ENCODE measurements at regions not wholly inside any gene's neighbourhood (a gene's known extent, or its start where the extent isn't known, plus 50 kb on each side); places are given as distances from the start of the nearest gene placed in this dataset.

DNA sequence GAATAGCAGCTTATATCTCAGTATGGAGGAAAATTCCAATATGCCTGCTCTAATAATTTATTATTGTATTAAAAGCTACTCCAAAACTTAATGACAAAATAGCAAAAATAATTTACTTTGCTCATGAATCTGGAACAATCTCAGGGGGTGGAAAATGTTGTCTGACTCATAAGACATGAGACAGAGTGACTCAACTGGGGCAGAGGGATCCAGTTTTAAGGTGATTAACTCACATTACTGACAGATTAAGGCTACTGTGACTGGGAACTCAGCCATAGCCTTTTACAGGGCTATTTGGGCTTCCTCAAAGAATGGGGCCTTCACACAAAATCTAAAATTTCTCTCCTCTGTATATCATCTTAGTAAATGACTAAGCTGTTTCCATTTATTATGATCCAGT is 1172.9 kb downstream of the CDH12 start:
- TF ChIP-seq, protein P1, sequence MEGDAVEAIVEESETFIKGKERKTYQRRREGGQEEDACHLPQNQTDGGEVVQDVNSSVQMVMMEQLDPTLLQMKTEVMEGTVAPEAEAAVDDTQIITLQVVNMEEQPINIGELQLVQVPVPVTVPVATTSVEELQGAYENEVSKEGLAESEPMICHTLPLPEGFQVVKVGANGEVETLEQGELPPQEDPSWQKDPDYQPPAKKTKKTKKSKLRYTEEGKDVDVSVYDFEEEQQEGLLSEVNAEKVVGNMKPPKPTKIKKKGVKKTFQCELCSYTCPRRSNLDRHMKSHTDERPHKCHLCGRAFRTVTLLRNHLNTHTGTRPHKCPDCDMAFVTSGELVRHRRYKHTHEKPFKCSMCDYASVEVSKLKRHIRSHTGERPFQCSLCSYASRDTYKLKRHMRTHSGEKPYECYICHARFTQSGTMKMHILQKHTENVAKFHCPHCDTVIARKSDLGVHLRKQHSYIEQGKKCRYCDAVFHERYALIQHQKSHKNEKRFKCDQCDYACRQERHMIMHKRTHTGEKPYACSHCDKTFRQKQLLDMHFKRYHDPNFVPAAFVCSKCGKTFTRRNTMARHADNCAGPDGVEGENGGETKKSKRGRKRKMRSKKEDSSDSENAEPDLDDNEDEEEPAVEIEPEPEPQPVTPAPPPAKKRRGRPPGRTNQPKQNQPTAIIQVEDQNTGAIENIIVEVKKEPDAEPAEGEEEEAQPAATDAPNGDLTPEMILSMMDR (IDR thresholded peaks at IDR 0.05; ENCODE audit: extremely low read depth in 1 of 2, insufficient read depth in 1 of 2, low read depth in 1 of 2, low read length in 2 of 2): no peak
- TF ChIP-seq EZH2 (IDR thresholded peaks at IDR 0.05; ENCODE audit: borderline replicate concordance, low read depth, low read length, severe bottlenecking) (no peak), MAX (IDR thresholded peaks at IDR 0.05; ENCODE audit: insufficient read depth, insufficient read length) (no peak), POLR2AphosphoS5 (IDR thresholded peaks at IDR 0.05; ENCODE audit: insufficient read depth, low read depth, low read length) (peak; percentile 25), FOS (IDR thresholded peaks at IDR 0.05; ENCODE audit: borderline replicate concordance, insufficient read depth, low read length) (peak; percentile 95), POLR2A (IDR thresholded peaks at IDR 0.05; ENCODE audit: low read depth, low read length) (no peak), MYC (IDR thresholded peaks at IDR 0.05; ENCODE audit: low read depth, low read length) (no peak), JUN (IDR thresholded peaks at IDR 0.05; ENCODE audit: borderline replicate concordance, insufficient read depth, insufficient read length, low read depth) (peak; percentile 67), GATA2 (IDR thresholded peaks at IDR 0.05; ENCODE audit: insufficient read depth, insufficient read length, low read depth, low read length) (peak; percentile 46)
- no peaks in the 10 kb centered on the region for H4K20me1 ChIP-seq (replicated peaks; ENCODE audit: control insufficient read depth, extremely low read depth, insufficient read depth, low read length)
- H3K9ac ChIP-seq (replicated peaks; ENCODE audit: extremely low read depth, insufficient read depth, low read length): no peak overlapping the region
- intact Hi-C loops (cut with micrococcal nuclease) (no loop called here), dilution Hi-C loops (cut with MboI; ENCODE audit: extremely low pct_ligation_motif_present, low sequenced_read_pairs) (no loop called here)
- BruUV-seq (replicated peaks): no TSS peak
- H3K4me1 ChIP-seq (ENCODE audit: control insufficient read depth, extremely low read depth, insufficient read depth, low read length): peaks cover 31% of the 10 kb centered on the region
- no peaks in the 10 kb centered on the region for H3K36me3 ChIP-seq (ENCODE audit: control insufficient read depth in 2 of 2, extremely low read depth in 1 of 2, insufficient read depth in 2 of 2, low read length in 2 of 2)
- no peaks in the 10 kb centered on the region for H3K79me2 ChIP-seq (ENCODE audit: control insufficient read depth, insufficient read depth, low read length)
- H3K27ac ChIP-seq (ENCODE audit: insufficient read depth, low read depth, low read length): no peak overlapping the region
- POLR2A ChIA-PET: no interaction called here
- no peak overlapping the region for H2AFZ ChIP-seq (ENCODE audit: low read depth, low read length)
- peak; percentile 74 for FAIRE-seq
- no peaks in the 10 kb centered on the region for H3K27me3 ChIP-seq (ENCODE audit: control insufficient read depth in 2 of 2, insufficient read depth in 2 of 2, low read length in 2 of 2)
- H3K9me3 ChIP-seq (replicated peaks; ENCODE audit: control insufficient read depth, insufficient read depth, low read length): no peaks in the 10 kb centered on the region
- H3K4me3 ChIP-seq (replicated peaks in 1 of 3; ENCODE audit: insufficient read depth in 1 of 3, low read depth in 1 of 3, low read length in 3 of 3): no peak overlapping the region
- peak; percentile 73 for DNase-seq (ENCODE audit: low read depth, low spot score)
- peak overlapping the region; percentile 13 for H3K4me2 ChIP-seq (ENCODE audit: insufficient read depth, low read length)
- no peaks in the 10 kb centered on the region for H3K9me1 ChIP-seq (replicated peaks; ENCODE audit: control insufficient read depth, extremely low read depth, insufficient read depth, low read length)
- CTCF ChIA-PET: interaction anchor here (1.0 kb wide), 1 partner anchor 21 kb away, joined by 3 read pairs; no protein-coding TSS in a partner anchor

All from endothelial cell of umbilical vein (primary cell).